Panc1 (cell line): ENCODE measurements at regions not wholly inside any gene's neighbourhood (a gene's known extent, or its start where the extent isn't known, plus 50 kb on each side); places are given as distances from the start of the nearest gene placed in this dataset.

Experiments used
- CTCF ChIP-seq: fragments of 450-650 bp; IDR thresholded peaks from 2 replicates; pipeline ENCODE4 v1.5.1; 2017; ENCODE audit warnings: mild to moderate bottlenecking
- POLR2AphosphoS5 ChIP-seq: IDR thresholded peaks from 2 replicates; pipeline ENCODE4 v1.6.1; 2012; ENCODE audit warnings: mild to moderate bottlenecking, low read depth, low read length, moderate library complexity

- no peak for TF ChIP-seq POLR2AphosphoS5
- peak; percentile 14; the same call in 1 of the 2 replicates for TF ChIP-seq CTCF
These were observed 67.7 kb upstream of the FAM9A start for GRCh38 chrX:8868906-8869305.
